ENCODE measurements at regions not wholly inside any gene's neighbourhood (a gene's known extent, or its start where the extent isn't known, plus 50 kb on each side); places are given as distances from the start of the nearest gene placed in this dataset.

- no peak for DNase-seq (ENCODE audit: low read depth)
These were observed 522.3 kb downstream of the BRD1 start for GRCh38 chr22:49305214-49305965.

DNA sequence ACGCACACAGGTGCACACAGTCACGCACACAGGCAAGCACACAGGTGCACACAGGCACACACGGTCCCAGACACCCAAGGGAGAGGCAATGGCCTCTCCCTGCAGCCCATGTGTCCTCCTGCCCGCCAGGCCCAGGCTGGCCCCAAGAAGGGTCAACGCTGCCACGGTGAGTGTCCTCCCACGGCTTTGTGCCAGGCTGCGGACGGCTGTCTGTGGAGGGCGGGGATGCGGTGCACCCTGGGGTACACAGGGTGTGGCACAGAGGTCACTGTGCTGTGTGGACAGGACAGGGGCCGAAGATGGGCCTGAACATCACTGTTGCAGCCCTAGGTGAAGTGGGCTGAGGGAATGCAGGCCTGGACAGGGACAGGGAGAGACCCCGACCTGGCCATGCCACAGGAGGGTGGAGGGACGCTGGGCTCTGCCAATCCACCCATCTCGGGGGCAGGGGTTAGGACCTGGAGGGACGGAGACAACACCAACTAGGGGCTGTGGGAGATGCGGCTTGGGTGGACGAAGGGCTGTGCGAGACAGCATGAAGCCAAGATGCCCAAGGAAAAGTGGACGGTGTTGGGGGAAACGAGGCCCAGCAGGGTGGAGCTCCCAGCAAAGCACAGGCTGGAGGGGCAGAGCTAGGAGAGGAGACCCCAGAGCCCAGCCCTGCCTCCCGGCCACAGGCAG is 523.8 kb downstream of the BRD1 start:
- no peak for DNase-seq (ENCODE audit: low read depth)

DNA sequence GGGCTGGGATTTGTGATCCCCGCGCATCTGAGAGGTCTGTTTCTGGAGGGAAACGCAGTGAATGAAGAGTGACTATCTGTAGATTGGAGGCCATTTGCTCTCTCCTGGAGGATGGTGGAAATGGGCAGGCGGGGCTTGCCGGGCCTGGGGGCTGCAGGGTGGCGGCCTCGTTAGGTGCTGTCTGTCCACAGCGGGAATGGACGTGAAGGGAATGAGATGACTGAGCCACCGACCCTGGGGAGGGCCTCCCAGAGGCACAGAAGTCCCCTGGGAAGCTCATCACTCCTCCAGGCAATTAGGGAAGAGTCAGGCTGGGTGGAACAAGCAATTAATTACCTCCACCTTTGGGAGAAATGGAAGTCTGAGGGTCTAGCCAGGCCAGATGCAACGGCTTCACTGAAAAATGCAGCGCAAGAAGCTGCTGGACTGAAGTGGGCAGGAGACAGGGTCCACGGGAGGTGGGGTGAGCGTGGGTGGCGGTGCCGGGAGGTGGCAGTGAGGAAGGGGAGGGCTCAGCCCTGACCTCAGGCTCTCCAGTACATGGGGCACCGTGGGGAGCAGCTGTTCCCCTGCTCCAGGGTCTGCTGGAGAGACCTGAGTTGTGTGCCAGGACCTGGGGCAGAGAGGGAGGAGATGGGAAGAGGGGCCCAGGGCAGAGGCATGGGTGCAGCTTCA is 524.5 kb downstream of the BRD1 start:
- no peak for DNase-seq (ENCODE audit: low read depth)

DNA sequence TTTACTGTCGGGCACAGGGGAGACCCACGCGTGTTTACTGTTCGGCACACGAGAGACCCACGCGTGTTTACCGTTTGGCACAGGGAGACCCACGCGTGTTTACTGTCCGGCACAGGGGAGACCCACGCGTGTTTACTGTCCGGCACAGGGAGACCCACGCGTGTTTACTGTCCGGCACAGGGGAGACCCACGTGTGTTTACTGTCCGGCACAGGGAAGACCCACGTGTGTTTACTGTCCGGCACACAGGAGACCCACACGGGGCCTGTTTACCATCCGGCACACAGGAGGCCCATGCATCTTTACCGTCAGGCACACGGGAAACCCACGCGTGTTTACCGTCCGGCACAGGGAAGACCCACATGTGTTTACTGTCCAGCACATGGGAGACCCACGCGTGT is 525.1 kb downstream of the BRD1 start:
- DNase-seq (ENCODE audit: low read depth), result no peak

GRCh38 chr22:49302150-49302460 is 525.6 kb downstream of the BRD1 start:
- DNase-seq (ENCODE audit: low read depth), result no peak

DNA sequence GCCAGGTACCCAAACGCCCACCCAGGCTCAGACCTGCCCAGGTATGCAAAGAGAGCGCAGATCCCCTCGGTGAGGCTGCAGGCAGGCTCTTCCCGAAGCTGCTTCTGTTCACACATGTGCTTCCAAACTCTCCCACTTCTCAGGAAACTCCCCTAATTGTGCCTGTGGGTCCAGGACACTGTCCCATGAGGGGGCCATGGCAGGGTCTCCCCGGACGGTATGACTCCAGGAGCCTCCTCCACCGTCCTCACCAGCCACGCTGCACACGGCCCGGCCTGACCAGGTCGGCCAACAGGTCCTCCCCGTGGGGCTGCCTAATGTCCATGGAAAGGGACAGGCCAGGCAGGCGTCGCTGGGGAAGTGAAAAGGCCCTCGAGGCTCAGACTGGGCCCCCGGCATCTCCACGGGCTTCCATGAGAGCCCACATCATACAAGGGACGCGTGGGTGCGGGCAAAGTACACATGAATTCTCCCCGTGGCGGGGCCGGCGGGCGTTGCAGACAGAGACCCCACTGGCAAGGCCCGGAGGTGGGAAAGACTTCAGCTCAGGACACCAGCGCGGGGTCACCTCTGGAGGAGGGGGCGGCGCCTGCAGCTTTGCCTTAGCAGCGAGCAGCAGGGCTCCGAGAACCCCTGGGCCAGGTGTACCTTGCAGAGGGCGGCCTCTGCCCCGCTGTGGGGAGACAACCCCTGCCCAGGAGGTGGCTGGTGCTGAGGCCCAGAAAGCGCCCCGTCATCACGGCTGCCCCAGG is 526.1 kb downstream of the BRD1 start:
- no peak for DNase-seq (ENCODE audit: low read depth)

DNA sequence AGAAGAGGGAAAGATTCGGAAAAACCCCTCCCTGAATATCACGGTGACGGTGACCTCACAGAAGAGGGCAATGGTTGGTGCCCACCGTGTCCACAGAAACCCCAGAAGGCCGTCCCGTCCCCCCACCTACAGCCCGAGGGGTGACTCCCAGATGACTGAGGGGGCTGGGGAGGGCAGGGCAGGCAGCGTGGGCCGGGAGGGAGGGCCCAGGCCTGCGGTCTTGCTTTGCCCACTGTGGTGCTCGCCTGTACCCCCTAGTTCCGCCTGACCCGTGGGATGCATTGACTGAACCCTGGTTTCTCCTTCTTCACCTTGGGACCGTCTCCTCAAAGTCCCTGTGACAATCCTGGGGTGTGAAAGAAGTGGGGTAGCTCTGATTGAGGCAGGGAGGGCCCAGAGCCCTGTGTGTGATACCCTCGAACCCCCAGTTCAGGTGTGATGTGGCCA is 526.7 kb downstream of the BRD1 start:
- no peak for DNase-seq (ENCODE audit: low read depth)

DNA sequence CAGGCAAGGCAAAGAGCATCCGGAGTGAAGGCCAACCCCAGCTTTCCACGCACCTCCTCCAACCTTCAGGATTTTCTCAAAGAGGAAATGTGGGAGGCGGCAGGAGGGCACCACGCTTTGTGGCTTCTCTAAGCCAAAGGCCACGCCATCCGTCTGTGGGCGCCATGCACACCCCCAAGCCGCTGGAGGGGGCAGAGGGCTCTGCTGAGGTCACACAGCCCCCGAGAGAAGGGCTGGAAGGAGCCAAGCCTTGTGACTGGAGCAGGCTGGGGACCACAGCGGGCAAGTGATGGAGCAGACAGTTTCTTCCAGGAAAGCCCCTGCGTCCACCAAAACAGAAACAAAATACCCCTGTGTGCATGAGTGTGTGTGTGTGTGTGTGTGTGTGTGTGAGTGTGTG is 527.4 kb downstream of the BRD1 start:
- no peak for DNase-seq (ENCODE audit: low read depth)

- no peak for DNase-seq (ENCODE audit: low read depth)
These were observed 527.8 kb downstream of the BRD1 start for GRCh38 chr22:49299821-49300231.

DNA sequence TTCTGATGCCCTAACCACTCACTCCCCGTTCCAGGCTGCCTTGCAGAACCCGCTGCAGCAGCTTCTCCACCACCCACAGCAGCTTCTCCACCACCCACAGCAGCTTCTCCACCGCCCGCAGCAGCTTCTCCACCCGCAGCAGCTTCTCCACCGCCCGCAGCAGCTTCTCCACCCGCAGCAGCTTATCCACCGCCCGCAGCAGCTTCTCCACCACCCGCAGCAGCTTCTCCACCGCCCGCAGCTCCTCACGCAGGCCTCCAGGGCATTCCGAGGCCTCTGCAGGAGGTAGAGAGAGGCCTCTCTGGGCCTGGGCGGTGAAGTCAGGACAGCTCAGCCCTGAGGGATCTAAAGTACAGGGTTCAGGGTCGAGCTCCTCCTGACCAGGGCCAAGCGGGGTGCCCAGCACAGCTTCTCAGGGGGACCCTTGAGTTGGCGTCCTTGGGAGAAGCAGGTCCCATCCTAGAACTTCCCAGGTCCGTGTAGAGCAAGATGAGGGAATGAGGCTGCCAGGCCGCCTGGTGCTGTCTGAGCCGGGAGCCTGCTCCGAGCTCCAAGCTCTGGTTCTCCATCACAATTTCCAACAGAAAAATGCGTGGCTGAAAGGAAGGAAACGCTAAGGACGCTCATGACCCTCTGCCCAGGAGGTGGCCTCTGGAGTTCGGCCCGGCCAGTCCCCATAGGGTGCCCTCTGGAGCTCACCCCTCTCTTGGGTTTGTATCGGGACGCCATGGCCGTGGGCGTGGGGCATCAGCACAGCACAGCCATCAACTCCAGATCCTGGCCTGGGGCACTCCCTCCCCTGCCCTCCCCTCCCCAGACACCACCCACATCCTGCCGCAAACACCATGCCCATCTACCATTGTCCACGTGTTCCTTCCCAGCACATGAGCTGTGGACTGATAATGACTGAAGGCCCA is 528.6 kb downstream of the BRD1 start:
- no peak for DNase-seq (ENCODE audit: low read depth)

DNA sequence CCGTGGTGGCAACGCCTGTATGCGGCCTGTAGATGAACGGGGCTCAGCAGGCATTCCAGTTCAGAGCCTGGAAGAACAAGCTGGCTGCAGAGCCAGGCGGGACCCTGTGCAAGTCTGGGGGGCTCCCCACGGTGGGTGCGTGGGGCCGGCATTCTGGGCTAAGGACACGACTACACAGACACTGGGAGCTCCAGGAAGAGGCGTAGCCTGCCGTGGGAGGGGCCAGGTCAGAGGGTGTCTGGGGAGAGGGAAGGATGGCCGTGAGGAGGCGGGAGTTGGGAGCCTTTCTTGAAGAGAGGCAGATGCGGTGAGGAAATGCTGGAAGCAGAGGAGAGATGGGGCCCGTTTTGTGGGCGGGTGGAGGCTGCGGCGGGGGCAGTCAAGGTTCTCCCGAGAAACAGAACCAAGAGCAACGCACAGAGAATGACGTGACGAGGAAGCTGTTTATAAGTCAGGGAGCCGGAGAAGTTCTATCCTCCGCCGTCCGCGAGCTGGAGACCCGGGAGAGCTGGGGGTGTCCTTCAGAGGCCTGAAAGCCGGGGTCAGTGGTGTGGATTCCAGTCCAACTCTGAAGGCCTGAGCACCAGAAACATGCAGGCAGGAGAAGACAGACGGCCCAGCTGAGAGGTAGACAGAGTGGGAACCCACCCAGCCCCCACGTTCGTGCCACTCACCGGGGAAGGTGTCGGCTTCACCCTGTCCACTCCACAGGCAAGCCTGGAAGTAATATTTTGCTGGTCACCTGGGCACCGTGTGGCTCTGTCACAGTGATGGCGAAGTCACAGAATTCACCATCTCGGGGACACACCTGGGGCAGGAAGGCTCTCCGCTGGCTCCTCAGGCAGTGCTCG is 529.6 kb downstream of the BRD1 start:
- DNase-seq (ENCODE audit: low read depth), result no peak

DNA sequence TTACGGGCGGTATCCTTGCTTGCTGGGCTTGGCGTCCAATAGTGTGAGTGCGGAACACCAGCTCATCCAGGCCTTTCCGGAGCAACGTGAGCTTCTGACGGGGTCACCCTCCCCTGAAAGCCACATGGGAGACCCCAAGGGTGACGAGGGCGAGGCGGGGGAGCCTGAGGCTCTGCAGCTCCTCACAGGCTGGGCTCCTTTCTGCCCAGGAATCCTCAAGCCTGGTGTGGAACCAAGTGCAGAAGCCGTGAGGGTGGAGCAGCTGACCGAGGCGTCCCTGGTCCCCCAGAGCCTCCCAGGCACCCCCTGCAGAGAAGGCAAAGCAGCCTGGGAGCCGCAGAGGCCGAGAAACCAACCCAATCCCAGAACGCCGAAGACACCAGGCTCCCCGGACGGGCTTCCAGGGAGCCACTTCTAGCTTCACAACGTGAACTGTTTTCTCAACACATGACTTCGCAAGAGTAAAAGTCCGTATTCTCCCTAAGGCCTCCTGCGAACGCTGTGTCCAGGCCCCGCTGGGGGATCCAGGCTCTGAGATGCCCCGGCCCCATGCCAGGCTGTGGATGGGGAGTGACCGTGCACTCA is 530.3 kb downstream of the BRD1 start:
- no peak for DNase-seq (ENCODE audit: low read depth)

- DNase-seq (ENCODE audit: low read depth), result no peak
These were observed 531.1 kb downstream of the BRD1 start for GRCh38 chr22:49296561-49296960.

- DNase-seq (ENCODE audit: low read depth), result no peak
These were observed 531.7 kb downstream of the BRD1 start for GRCh38 chr22:49295851-49296560.

DNA sequence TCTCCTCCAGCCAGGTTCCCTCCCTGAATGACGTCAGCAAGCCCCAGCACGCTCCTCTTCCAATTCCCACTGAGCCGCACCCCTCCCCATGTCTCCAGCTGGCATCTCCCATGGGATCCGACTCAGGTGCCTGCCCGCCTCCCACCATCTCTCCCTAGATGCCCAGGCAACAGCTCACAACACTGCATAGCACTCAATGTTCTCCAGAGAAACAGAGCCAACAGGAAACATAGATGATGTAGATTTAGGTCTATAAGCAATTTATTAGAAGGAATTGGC is 532.3 kb downstream of the BRD1 start:
- DNase-seq (ENCODE audit: low read depth), result no peak

GRCh38 chr22:49294656-49295464 is 532.8 kb downstream of the BRD1 start:
- no peak for DNase-seq (ENCODE audit: low read depth)

- DNase-seq (ENCODE audit: low read depth), result no peak
These were observed 534.8 kb downstream of the BRD1 start for GRCh38 chr22:49292909-49293308.

DNA sequence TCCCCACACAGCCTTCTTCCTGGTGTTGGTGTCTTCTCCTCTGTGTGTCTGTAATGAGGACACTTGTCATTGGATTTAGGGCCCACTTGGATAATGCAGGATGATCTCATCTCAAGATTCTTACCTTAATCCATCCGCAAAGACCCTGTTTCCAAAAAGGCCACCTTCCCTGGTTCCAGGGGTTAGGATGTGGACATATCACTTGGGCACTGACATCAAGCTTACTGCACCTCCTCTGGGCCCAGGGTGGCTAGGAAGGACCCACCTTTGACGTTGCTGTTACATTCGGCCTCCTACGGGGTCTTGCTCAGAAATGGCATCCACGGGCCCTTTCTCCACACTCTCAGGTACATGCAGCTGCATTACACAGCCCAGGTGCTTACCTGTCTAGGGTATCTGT is 535.9 kb downstream of the BRD1 start:
- no peak for DNase-seq (ENCODE audit: low read depth)

- DNase-seq (ENCODE audit: low read depth), result no peak
These were observed 536.5 kb downstream of the BRD1 start for GRCh38 chr22:49291169-49291568.
